Mononuclear cell (primary cell): ENCODE measurements at regions not wholly inside any gene's neighbourhood (a gene's known extent, or its start where the extent isn't known, plus 50 kb on each side); places are given as distances from the start of the nearest gene placed in this dataset.
"Not testable (repeated sequence)": the region's sequence is repeated elsewhere in the genome, so short reads cannot be mapped to it uniquely, and the experiment has no call there.

ENCODE experiments used
- H3K27me3 ChIP-seq: 2 replicates; pipeline ENCODE4 v1.6.0; 2011; ENCODE audit warnings: low read length, control low read depth; ENCODE audit not compliant: insufficient read depth
- H3K4me1 ChIP-seq: 2 replicates; pipeline ENCODE4 v1.5.1; 2011; ENCODE audit warnings: mild to moderate bottlenecking, low read length, control low read depth; ENCODE audit not compliant: insufficient read depth
- H3K4me3 ChIP-seq: 2 replicates; pipeline ENCODE4 v1.5.1; 2011; ENCODE audit warnings: mild to moderate bottlenecking, low read length, moderate library complexity
- H3K9me3 ChIP-seq: 2 replicates; pipeline ENCODE4 v1.5.1; 2011; ENCODE audit warnings: low read depth, mild to moderate bottlenecking, control low read depth, low read length

DNA sequence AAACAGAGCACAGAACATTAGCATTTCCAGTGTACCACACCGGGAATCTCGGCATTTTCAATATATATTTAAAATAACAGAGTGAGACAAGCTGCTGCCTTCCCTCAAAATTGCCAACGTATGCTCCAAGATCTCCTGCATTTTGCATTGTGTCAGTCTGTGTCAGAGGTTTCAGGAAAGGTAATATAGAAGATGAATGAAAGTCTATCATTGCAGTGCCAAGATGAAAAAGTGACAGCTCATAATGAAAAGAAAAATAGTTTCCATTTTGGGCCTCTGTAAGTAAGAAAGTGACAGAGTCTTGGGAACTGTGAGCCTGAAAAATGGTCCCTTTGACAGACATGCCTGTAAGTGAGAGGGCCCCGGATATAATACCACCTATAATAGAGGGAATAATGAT is 297.8 kb upstream of the PIK3C3 start:
- Histone ChIP-seq H3K4me1 (no peaks in the 10 kb centered on the region), H3K27me3 (no peaks in the 10 kb centered on the region), H3K9me3 (no peaks in the 10 kb centered on the region), H3K4me3 (no peak overlapping the region)

DNA sequence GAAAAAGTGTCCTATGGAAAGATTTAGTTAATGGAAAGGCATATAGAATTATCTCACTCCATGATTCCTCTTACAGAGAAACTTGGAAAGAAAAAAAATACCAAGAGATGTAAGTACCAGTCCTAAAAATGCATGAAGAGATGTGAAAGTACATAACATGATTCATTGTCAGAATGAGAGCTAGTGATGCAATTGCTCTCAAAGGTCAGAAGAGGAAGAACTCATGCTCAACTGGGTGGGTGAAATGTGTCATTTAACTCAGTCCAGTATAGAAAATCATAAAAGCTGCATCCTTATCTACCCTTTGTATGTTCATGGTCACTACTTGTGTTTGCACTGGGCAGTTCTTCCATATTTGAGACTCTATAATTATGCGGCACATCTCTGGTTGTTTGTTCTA is 300.0 kb upstream of the PIK3C3 start:
- H3K27me3 ChIP-seq, result no peaks in the 10 kb centered on the region
- no peaks in the 10 kb centered on the region for H3K4me1 ChIP-seq
- H3K4me3 ChIP-seq, result no peak overlapping the region
- H3K9me3 ChIP-seq, result no peaks in the 10 kb centered on the region

DNA sequence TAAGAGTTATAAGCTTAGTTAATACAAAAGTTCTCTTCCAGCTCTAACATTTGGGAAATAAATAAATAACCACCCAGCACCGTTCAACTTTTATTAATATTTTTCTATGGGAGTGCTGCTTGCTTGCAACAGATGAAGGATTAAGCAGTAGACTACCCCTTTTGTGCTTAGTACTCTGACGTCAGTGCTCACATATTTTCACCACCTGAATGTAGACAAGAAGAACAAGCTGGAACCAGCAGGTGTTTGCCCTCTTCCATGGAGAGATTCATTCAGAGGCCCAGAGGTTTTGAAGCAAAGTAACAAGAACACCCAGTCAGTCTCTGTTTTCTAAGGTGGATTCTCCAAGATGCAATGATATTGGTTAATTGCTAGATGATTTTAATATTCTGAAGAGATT is 307.1 kb upstream of the PIK3C3 start:
- H3K4me3 ChIP-seq, result no peak overlapping the region
- no peaks in the 10 kb centered on the region for H3K9me3 ChIP-seq
- H3K27me3 ChIP-seq, result no peaks in the 10 kb centered on the region
- no peaks in the 10 kb centered on the region for H3K4me1 ChIP-seq

DNA sequence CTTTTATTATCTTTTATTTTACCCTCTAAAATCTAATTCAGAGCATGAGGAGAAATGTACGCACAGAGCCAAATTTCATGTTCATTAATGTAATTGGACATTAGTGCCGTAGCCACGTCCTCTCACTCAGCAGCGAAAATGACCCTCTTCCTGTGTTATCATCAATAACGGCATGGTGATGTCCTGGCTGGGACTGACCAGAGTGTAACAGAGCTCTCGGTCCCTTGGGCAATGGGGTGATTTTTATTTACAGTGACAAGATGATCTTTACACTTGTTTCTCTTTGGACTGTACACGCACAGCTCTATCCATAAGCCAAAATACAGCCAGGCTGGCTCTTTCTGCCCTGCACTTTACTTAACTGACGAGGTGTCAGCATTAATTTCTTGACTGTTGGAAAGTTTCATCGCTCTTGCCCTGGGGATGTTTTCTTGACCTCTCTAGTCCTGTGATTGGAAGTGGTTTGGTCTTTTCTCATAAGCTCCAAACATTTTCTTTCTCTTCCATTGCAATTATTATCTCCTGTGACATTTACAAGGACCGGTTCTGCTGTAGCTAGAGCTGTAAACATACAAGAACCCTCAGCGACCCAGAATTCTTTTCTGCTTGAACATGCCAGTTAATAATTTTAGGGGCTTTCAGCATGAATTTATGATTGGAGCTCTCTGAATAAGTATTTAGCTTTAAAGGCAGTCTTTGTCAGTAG is 308.0 kb upstream of the PIK3C3 start:
- Histone ChIP-seq H3K4me1 (no peaks in the 10 kb centered on the region), H3K4me3 (no peak overlapping the region), H3K27me3 (no peaks in the 10 kb centered on the region), H3K9me3 (no peaks in the 10 kb centered on the region)

DNA sequence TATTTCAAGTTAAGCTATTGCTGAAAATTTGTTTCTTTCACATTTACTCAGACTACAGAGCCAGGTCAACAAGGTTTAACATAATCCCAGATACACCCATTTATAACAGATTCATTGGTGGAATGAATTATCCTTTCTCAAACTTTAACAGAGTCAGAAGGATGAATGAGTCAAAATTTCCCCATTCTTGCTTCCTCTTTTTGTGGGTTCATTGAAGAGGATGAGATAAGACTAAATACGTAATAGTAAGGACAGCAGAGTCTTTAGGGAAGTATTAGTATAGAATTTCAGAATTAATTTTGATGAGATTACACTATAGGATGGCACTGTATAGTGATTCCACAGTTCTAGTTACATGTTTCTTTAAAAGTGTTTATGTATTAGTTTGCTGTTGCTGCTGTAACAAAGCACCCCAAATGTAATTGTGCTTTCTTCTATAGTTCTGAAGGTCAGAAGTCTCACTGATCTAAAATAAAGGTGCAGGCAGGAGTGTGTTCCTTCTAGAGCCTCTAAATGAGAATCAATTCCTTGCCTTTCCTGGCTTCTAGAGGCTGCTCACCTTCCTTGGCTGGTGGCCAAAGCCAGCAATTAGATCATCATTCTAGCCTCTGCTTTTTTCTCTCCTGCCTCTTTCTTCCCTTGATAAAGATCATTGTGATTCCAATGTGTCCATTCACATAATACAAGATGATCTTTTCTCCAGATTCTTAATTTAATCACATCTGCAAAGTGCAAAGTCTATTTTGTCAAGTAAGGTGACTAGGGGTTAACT is 309.3 kb upstream of the PIK3C3 start:
- Histone ChIP-seq H3K4me1 (no peaks in the 10 kb centered on the region), H3K4me3 (no peak overlapping the region), H3K27me3 (no peaks in the 10 kb centered on the region), H3K9me3 (no peaks in the 10 kb centered on the region)

DNA sequence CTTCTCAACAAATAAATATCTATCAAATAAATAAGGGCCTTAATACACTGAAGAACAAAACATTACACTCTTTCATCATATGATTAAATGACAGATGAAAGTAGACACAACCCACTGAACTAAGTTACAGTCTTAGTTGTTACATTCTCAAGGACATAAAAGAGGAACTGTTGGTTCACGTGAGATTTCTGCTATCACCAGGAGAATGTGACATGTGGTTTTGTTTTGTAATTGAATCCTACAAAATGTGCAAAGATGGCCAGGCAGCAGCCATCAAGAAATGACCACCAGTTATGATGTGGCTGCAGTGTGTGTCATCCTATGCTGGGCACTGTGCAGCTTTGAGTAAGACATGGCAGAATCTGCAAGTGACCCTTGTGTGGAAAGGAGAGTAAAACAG is 310.6 kb upstream of the PIK3C3 start:
- H3K9me3 ChIP-seq, result no peaks in the 10 kb centered on the region
- H3K4me1 ChIP-seq, result no peaks in the 10 kb centered on the region
- H3K27me3 ChIP-seq, result no peaks in the 10 kb centered on the region
- H3K4me3 ChIP-seq, result no peak overlapping the region

DNA sequence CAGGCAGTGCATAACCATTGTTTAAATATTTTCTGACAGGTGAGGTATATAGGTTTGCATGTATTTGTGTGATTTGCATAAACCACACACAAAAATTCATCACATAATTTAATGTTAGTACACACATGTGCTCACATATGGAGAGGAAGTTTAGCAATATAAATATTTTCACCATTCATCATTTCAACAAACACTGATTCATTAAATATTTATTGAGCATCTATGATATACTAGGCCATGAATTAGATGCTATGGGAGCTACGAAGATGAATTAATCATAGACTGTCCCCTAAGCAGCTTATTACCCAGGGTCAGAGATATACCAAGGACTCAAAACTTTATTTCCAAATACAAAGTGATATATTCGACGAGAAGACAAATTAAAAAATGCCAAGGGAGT is 311.6 kb upstream of the PIK3C3 start:
- H3K27me3 ChIP-seq, result no peaks in the 10 kb centered on the region
- no peak overlapping the region for H3K4me3 ChIP-seq
- H3K9me3 ChIP-seq, result no peaks in the 10 kb centered on the region
- H3K4me1 ChIP-seq, result no peaks in the 10 kb centered on the region

DNA sequence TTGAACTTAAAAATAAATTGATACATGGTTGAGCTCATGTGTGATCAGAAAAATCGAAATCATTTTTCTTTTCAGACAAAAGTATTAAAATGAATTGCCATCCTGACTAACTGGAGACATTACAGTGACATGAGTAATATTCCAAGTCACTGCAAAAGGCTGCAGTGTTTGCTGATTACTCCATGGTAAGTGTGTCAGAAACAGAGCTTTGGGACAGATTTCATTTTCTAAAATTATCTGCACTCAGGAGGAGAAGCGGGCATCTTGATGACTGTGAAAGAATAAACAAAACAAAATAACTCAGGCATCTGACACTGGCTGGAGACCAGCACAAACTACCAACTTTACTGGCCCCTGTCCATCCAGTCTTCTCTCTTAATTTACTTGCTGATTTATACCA is 312.3 kb upstream of the PIK3C3 start:
- H3K4me1 ChIP-seq, result no peaks in the 10 kb centered on the region
- H3K27me3 ChIP-seq, result no peaks in the 10 kb centered on the region
- no peak overlapping the region for H3K4me3 ChIP-seq
- H3K9me3 ChIP-seq, result no peaks in the 10 kb centered on the region

DNA sequence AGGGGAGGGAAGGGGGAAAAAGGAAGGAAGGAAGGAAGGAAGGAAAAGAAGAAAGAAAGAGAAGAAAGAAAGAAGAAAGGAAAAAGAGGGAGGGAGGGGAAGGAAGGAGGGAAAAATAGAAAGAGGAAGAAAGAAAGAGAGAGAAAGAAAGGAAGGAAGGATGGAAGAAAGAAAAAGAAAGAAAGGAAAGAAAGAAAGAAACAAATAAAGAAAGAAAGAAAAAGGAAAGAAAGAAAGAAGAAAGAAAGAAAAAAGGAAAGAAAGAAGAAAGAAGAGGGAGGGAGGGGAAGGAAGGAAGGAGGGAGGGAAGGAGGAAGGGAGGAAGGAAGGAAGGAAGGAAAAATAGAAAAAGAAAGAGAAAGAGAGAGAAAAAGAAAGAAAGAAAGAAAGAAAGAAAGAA is 315.8 kb upstream of the PIK3C3 start:
- Histone ChIP-seq H3K27me3 (no peaks in the 10 kb centered on the region), H3K4me3 (no peak overlapping the region), H3K9me3 (no peaks in the 10 kb centered on the region), H3K4me1 (no peaks in the 10 kb centered on the region)

DNA sequence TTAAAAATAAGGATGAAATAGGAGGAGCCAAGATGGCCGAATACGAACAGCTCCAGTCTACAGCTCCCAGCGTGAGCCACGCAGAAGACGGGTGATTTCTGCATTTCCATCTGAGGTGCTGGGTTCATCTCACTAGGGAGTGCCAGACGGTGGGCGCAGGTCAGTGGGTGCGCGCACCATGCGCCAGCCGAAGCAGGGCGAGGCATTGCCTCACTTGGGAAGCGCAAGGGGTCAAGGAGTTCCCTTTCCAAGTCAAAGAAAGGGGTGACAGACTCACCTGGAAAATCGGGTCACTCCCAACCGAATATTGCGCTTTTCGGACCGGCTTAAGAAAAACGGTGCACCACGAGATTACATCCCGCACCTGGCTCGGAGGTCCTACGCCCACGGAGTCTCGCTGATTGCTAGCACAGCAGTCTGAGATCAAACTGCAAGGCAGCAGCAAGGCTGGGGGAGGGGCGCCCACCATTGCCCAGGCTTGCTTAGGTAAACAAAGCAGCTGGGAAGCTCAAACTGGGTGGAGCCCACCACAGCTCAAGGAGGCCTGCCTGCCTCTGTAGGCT is 323.2 kb upstream of the PIK3C3 start:
- H3K9me3 ChIP-seq, H3K27me3 ChIP-seq, H3K4me1 ChIP-seq, H3K4me3 ChIP-seq: not testable (repeated sequence)

DNA sequence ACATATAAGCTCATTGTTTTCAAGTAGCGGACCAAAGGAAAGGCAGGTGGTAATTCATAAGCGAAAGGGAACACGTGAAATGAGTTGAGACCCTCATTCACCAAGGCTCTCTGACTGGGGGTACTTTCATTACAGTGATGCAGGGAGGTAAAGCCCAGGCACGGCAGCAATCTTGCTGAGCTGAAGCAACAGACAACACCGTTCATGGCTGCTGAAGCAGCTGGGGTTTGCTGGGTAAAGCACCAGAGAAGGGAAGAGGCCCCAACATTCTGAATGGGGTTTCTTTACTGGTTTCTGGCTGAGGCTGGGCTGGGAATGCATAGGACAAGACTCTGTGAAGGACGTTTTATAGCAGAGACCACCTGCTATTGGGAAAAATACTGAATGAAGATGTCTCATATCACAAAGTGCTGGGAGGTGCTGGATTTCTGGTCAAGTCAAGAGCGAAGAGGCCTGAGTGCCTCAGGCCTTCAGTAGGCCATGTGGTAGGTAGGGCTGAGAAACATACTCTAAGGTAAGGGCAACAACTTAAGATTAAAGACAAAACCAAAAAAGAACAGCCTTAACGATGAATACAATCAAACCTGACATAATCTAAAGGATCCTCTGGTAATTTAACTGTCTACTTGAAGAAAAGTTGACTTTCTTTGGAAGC is 324.7 kb upstream of the PIK3C3 start:
- H3K9me3 ChIP-seq, result peaks cover 6% of the 10 kb centered on the region
- H3K4me3 ChIP-seq, result no peak overlapping the region
- H3K27me3 ChIP-seq, result no peaks in the 10 kb centered on the region

DNA sequence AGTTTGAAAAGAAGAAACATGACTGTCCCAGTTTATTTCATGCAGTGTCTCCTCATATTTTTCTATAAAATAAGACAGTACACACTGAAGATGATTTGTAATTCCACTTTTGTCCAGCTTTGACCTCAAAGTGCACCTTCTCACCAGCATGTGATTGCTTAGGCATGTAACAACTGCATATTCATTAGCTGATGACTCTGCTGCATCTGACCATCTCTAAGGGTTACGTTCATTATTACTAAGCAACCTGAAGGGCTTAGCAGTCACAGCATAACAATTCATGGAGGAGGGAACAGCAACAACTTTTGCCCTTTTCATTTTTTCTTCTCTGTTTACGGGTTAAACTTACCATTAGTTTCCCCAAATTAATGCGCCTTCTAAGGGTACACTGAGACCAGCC is 330.6 kb upstream of the PIK3C3 start:
- Histone ChIP-seq H3K9me3 (no peaks in the 10 kb centered on the region), H3K4me1 (no peaks in the 10 kb centered on the region), H3K4me3 (no peak overlapping the region), H3K27me3 (no peaks in the 10 kb centered on the region)

More for the DNA sequence above, 324.7 kb upstream of the PIK3C3 start:
- no peaks in the 10 kb centered on the region for H3K4me1 ChIP-seq

DNA sequence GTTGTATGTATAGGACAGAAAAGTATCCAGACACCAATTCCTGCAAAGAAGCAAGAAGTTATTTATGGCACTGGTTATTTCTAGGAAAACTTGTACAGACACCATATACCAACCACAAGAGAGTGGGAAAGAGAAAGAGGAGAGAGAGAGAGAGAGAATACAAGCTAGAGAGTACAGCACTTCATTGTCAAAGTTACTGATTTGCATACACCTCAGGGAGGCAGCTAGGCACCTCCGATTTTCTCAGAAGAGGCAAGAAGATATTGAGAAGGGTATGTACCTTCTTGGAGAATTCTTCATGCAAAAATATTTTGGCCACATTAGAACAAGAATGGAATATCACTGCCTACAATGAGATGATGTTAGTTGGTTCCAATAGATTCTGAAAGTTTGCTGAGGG is 333.9 kb upstream of the PIK3C3 start:
- Histone ChIP-seq H3K4me1 (no peaks in the 10 kb centered on the region), H3K4me3 (no peak overlapping the region), H3K27me3 (no peaks in the 10 kb centered on the region), H3K9me3 (no peaks in the 10 kb centered on the region)

DNA sequence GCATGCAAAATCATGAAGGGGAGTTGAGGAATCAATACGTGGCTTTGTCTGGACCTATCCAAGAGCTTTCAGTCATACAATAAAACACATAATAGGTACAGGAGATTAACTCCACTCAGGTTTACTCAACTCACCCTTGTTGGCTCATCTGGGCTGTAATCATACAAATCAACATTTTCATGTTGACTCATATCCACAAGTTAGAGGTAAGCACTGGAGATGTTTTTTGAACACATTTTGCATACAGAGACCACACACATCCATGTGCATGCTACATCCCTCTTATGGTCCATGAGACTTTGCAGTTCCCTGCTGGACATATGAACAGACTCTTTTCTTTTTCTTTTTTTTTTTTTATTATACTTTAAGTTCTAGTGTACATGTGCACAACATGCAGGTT is 336.9 kb upstream of the PIK3C3 start:
- H3K27me3 ChIP-seq, result no peaks in the 10 kb centered on the region
- no peaks in the 10 kb centered on the region for H3K4me1 ChIP-seq
- no peaks in the 10 kb centered on the region for H3K9me3 ChIP-seq
- H3K4me3 ChIP-seq, result no peak overlapping the region

DNA sequence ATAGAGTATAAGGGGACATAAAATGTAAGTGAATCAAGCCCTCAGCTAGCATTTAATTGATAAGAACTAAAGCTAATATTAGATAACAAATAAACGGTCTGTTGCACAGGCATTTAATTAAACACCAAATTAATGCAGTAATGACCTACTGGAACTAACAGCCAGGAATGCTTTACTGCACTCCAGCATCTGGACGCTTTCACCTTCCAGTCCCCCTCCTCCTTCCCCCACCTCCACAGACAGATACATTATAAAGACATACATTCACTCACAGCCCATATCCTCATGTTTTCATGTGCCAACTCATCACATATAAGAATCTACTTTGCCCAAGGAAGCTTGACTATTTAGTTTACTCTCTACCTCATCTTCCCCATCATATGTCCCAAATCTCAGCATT is 337.4 kb upstream of the PIK3C3 start:
- H3K9me3 ChIP-seq, result no peaks in the 10 kb centered on the region
- no peaks in the 10 kb centered on the region for H3K4me1 ChIP-seq
- no peaks in the 10 kb centered on the region for H3K27me3 ChIP-seq
- H3K4me3 ChIP-seq, result no peak overlapping the region
